C4-2B (cell line): ENCODE measurements at regions not wholly inside any gene's neighbourhood (a gene's known extent, or its start where the extent isn't known, plus 50 kb on each side); places are given as distances from the start of the nearest gene placed in this dataset.

Experiments
- ZFX ChIP-seq: fragments of 450-650 bp; IDR thresholded peaks from 2 replicates; pipeline ENCODE4 v1.6.1; 2017
- TF ChIP-seq, protein P1 (sequence below): fragments of 450-650 bp; conservative IDR thresholded peaks from 2 replicates; pipeline ENCODE4 v1.5.1; 2017; ENCODE audit warnings: mild to moderate bottlenecking

DNA sequence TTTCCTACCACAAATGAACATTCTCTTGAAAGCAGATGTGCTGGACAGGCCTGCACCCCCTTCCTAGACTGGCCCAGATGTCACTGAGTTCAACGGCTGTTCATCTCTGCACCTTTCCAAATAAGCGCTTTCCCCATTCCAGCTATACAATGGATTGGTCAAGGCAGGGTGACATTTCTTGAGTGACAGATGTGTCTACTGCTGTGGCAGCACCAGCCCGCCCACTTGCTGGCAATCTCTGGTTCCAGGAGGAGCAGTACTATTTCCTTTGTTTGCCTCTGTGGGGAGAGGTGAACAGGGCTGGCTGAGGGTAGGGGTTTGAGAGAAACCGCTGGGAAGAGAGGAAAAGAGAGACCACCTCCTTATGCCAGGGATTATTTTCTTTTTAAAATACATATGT, 269.5 kb upstream of the POU3F3 start:
- no peak for TF ChIP-seq ZFX
- TF ChIP-seq, protein P1, sequence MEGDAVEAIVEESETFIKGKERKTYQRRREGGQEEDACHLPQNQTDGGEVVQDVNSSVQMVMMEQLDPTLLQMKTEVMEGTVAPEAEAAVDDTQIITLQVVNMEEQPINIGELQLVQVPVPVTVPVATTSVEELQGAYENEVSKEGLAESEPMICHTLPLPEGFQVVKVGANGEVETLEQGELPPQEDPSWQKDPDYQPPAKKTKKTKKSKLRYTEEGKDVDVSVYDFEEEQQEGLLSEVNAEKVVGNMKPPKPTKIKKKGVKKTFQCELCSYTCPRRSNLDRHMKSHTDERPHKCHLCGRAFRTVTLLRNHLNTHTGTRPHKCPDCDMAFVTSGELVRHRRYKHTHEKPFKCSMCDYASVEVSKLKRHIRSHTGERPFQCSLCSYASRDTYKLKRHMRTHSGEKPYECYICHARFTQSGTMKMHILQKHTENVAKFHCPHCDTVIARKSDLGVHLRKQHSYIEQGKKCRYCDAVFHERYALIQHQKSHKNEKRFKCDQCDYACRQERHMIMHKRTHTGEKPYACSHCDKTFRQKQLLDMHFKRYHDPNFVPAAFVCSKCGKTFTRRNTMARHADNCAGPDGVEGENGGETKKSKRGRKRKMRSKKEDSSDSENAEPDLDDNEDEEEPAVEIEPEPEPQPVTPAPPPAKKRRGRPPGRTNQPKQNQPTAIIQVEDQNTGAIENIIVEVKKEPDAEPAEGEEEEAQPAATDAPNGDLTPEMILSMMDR = no peak
